Skeletal muscle tissue (tissue), 3 donors: ENCODE measurements at regions not wholly inside any gene's neighbourhood (a gene's known extent, or its start where the extent isn't known, plus 50 kb on each side); places are given as distances from the start of the nearest gene placed in this dataset.

Experiments used
- H3K27ac ChIP-seq: one replicate; pipeline ENCODE4 v1.7.0; 2013; ENCODE audit warnings: mild to moderate bottlenecking, low read depth, low read length, inconsistent platforms
- H3K27me3 ChIP-seq, 3 donors: one replicate each; pipeline ENCODE4 v1.7.0; 2013; ENCODE audit warnings: low read length in 3 of 3; ENCODE audit not compliant: control insufficient read depth in 3 of 3, insufficient read depth in 3 of 3
- H3K36me3 ChIP-seq, 3 donors: one replicate each; pipeline ENCODE4 v1.7.0; 2013; ENCODE audit warnings: low read length in 3 of 3; ENCODE audit not compliant: control insufficient read depth in 3 of 3, insufficient read depth in 3 of 3
- H3K4me1 ChIP-seq, 3 donors: one replicate each; pipeline ENCODE4 v1.7.0; 2013; ENCODE audit warnings: low read length in 3 of 3, mild to moderate bottlenecking in 3 of 3; ENCODE audit not compliant: control insufficient read depth in 3 of 3, insufficient read depth in 3 of 3
- H3K4me3 ChIP-seq, 3 donors: one replicate each; pipeline ENCODE4 v1.7.0; 2013; ENCODE audit warnings: low read length in 3 of 3
- H3K9ac ChIP-seq, 3 donors: one replicate each; pipeline ENCODE4 v1.7.0; 2013; ENCODE audit warnings: low read length in 3 of 3, mild to moderate bottlenecking in 3 of 3, moderate library complexity in 2 of 3, low read depth in 1 of 3
- H3K9me3 ChIP-seq, 3 donors: one replicate each; pipeline ENCODE4 v1.7.0; 2013; ENCODE audit warnings: low read length in 3 of 3; ENCODE audit not compliant: control insufficient read depth in 3 of 3
- donor health status: Osteomylitis.

GRCh38 chr12:77685901-77686300 is 144.8 kb upstream of the NAV3 start:
- H3K36me3 ChIP-seq, result no peaks in the 10 kb centered on the region

GRCh38 chr12:77685112-77685511 is 145.6 kb upstream of the NAV3 start:
- Histone ChIP-seq H3K27ac (no peak overlapping the region), H3K9ac (no peak overlapping the region), H3K4me1 (no peaks in the 10 kb centered on the region), H3K9me3 (no peaks in the 10 kb centered on the region), H3K27me3 (no peaks in the 10 kb centered on the region), H3K36me3 (no peaks in the 10 kb centered on the region), H3K4me3 (no peak overlapping the region)

More at GRCh38 chr12:77685901-77686300, 144.8 kb upstream of the NAV3 start:
- Histone ChIP-seq H3K27me3 (no peaks in the 10 kb centered on the region), H3K4me1 (no peaks in the 10 kb centered on the region), H3K4me3 (no peak overlapping the region), H3K9me3 (no peaks in the 10 kb centered on the region), H3K9ac (no peak overlapping the region), H3K27ac (no peak overlapping the region)

DNA sequence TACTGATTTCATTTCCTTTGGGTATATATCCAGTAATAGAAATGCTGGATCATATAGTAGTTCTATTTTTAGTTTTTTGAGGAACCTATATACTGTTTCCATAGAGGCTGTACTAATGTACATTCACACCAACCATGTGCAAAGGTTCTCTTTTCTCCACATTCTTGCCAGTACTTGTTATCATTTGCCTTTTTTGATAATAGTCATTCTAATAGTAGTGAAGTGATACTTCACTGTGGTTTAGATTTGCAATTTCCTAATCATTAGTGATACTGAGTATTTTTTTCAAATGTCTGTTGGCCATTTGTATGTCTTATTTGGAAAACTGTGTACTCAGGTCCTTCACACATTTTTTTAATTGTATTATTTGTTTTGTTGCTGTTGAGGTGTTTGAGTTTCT is 148.2 kb upstream of the NAV3 start:
- no peak overlapping the region for H3K9ac ChIP-seq
- H3K27ac ChIP-seq, result no peak overlapping the region
- no peaks in the 10 kb centered on the region for H3K4me1 ChIP-seq
- H3K4me3 ChIP-seq, result no peak overlapping the region
- H3K36me3 ChIP-seq, result no peaks in the 10 kb centered on the region
- H3K9me3 ChIP-seq, result no peaks in the 10 kb centered on the region
- H3K27me3 ChIP-seq, result no peaks in the 10 kb centered on the region

- H3K9me3 ChIP-seq, result no peaks in the 10 kb centered on the region
- no peaks in the 10 kb centered on the region for H3K27me3 ChIP-seq
- no peak overlapping the region for H3K4me3 ChIP-seq
- no peaks in the 10 kb centered on the region for H3K36me3 ChIP-seq
- H3K4me1 ChIP-seq, result no peaks in the 10 kb centered on the region
- no peak overlapping the region for H3K9ac ChIP-seq
- no peak overlapping the region for H3K27ac ChIP-seq
Observed at GRCh38 chr12:77681726-77682125, 149.0 kb upstream of the NAV3 start.

- Histone ChIP-seq H3K4me1 (no peaks in the 10 kb centered on the region), H3K4me3 (no peak overlapping the region), H3K9me3 (no peaks in the 10 kb centered on the region), H3K9ac (no peak overlapping the region), H3K27ac (no peak overlapping the region), H3K36me3 (no peaks in the 10 kb centered on the region), H3K27me3 (no peaks in the 10 kb centered on the region)
Observed at GRCh38 chr12:77679686-77680085, 151.0 kb upstream of the NAV3 start.

GRCh38 chr12:77678621-77679020 is 152.1 kb upstream of the NAV3 start:
- no peaks in the 10 kb centered on the region for H3K36me3 ChIP-seq
- no peak overlapping the region for H3K9ac ChIP-seq
- no peaks in the 10 kb centered on the region for H3K4me1 ChIP-seq
- no peaks in the 10 kb centered on the region for H3K9me3 ChIP-seq
- H3K27ac ChIP-seq, result no peak overlapping the region
- no peaks in the 10 kb centered on the region for H3K27me3 ChIP-seq
- no peak overlapping the region for H3K4me3 ChIP-seq

DNA sequence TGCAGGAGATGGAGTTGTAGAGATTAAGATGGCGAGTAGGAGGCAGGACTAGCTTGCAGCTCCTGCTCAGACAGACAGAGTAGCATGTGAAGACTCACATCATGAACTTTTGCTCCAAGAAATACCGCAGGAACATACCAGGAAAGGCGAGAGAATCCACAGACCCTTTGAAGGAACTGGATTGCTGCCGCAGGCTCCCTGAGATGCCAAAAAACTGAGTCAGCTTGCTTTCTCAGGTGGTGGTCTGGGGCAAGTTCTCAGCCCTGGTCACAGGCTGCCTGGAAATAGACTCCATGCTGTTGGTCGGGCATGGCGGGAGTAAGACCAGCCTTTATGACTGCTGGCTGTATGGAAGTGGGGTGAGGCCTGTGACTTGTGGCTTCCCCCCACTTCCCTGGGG is 163.6 kb upstream of the NAV3 start:
- no peaks in the 10 kb centered on the region for H3K36me3 ChIP-seq
- no peak overlapping the region for H3K9ac ChIP-seq

DNA sequence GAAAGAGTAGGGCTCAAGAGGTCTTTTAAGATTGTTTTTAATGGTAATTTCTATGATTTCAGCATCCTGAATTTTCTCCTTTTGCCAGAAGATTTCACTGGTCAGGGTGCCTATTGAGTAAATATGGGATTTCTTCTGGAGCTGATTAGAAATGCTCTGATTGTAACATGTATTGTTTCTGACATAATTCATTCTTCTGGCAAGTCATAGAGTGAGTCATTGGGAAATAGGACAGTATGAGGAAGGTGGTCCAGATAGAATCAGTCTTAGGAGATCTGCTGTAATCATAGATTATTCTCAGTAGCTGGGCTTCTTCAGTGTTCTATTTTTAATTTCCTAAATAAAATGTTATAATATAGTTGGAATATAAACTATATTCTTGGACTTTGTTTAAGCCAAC is 182.0 kb upstream of the NAV3 start:
- Histone ChIP-seq H3K27me3 (no peaks in the 10 kb centered on the region), H3K4me3 (no peak overlapping the region), H3K9me3 (no peaks in the 10 kb centered on the region), H3K4me1 (no peaks in the 10 kb centered on the region), H3K9ac (no peak overlapping the region), H3K36me3 (no peaks in the 10 kb centered on the region), H3K27ac (no peak overlapping the region)

More for the DNA sequence above, 163.6 kb upstream of the NAV3 start:
- Histone ChIP-seq H3K27me3 (no peaks in the 10 kb centered on the region), H3K27ac (no peak overlapping the region), H3K4me3 (no peak overlapping the region), H3K4me1 (no peaks in the 10 kb centered on the region), H3K9me3 (no peaks in the 10 kb centered on the region)

DNA sequence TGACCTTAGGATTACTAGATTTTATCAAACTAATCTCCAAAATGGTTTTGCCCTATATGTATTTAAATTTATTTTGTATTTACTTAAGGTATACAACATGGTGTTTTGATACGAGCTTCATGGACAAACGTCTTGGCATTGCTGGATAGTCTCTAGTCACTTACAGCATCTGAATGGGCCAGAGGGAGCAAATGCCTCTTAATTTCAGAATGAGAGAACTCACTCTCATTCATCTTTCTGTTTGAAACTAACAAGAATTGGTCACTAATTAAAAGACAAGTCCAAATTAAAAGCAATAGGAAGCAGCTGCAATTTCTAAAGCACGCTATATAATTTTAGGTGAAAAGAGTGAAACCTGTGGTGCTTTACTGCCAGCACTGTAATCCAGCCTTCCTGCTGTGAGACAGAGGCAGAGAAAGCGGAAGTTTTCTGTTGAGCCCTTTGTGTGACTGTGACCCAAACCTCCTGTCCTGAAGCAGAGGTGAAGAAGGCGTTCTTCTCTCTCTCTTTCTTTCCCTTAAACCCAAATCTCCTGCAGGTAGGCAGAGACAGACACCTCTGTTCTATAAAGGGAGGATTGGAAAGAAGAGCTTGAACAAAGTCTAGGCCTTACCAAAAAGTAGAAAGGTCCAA is 184.6 kb upstream of the NAV3 start:
- no peaks in the 10 kb centered on the region for H3K4me1 ChIP-seq
- no peak overlapping the region for H3K4me3 ChIP-seq
- no peaks in the 10 kb centered on the region for H3K27me3 ChIP-seq
- H3K9ac ChIP-seq, result no peak overlapping the region
- H3K27ac ChIP-seq, result no peak overlapping the region
- H3K9me3 ChIP-seq, result no peaks in the 10 kb centered on the region
- no peaks in the 10 kb centered on the region for H3K36me3 ChIP-seq

GRCh38 chr12:77644915-77645605 is 185.6 kb upstream of the NAV3 start:
- H3K27me3 ChIP-seq, result no peaks in the 10 kb centered on the region
- H3K4me3 ChIP-seq, result no peak overlapping the region
- no peak overlapping the region for H3K27ac ChIP-seq
- no peak overlapping the region for H3K9ac ChIP-seq
- no peaks in the 10 kb centered on the region for H3K4me1 ChIP-seq
- no peaks in the 10 kb centered on the region for H3K36me3 ChIP-seq
- no peaks in the 10 kb centered on the region for H3K9me3 ChIP-seq
